ENCODE measurements at regions not wholly inside any gene's neighbourhood (a gene's known extent, or its start where the extent isn't known, plus 50 kb on each side); places are given as distances from the start of the nearest gene placed in this dataset.

GRCh38 chr6:147735924-147736323 is 227.4 kb downstream of the SAMD5 start:
- H3K36me3 ChIP-seq (ENCODE audit: control insufficient read depth, insufficient read depth, low read length), result no peaks in the 10 kb centered on the region
- no peaks in the 10 kb centered on the region for H3K27me3 ChIP-seq (ENCODE audit: control insufficient read depth, insufficient read depth, low read length)
- DNase-seq (no peak), ATAC-seq (no peak)
- H3K9me3 ChIP-seq (ENCODE audit: control insufficient read depth, insufficient read depth, low read length), result no peaks in the 10 kb centered on the region
- H3K27ac Mint-ChIP-seq, result no peak overlapping the region
- H3K4me3 Mint-ChIP-seq, result no peak overlapping the region
- peaks cover 0 to 4% of the 10 kb centered on the region in 2 donors for H3K9me3 Mint-ChIP-seq
- no peak overlapping the region for H3K27ac ChIP-seq (ENCODE audit: low read length)
- no peaks in the 10 kb centered on the region for H3K4me1 Mint-ChIP-seq
- no peaks in the 10 kb centered on the region for H3K36me3 Mint-ChIP-seq
- WGBS (ENCODE audit: insufficient coverage), result 64% methylated on average over 2 of the region's 3 CpGs
- TF ChIP-seq CTCF (IDR thresholded peaks at IDR 0.05), result no peak
- H3K27me3 Mint-ChIP-seq (ENCODE audit: low read depth in 2 of 2), result no peaks in the 10 kb centered on the region
- intact Hi-C loops (cut with micrococcal nuclease), result no loop called here
- H3K4me3 ChIP-seq (ENCODE audit: low read length), result no peak overlapping the region
- no peaks in the 10 kb centered on the region for H3K4me1 ChIP-seq (ENCODE audit: control insufficient read depth, insufficient read depth, low read length)

GRCh38 chr6:147737115-147737514 is 228.6 kb downstream of the SAMD5 start:
- H3K27me3 ChIP-seq (ENCODE audit: control insufficient read depth, insufficient read depth, low read length), result no peaks in the 10 kb centered on the region
- H3K4me3 Mint-ChIP-seq, result no peak overlapping the region
- no peak overlapping the region for H3K27ac ChIP-seq (ENCODE audit: low read length)
- no peaks in the 10 kb centered on the region for H3K9me3 ChIP-seq (ENCODE audit: control insufficient read depth, insufficient read depth, low read length)
- no peak for ATAC-seq
- H3K9me3 Mint-ChIP-seq, result peaks cover 0 to 2% of the 10 kb centered on the region in 2 donors
- H3K36me3 Mint-ChIP-seq, result no peaks in the 10 kb centered on the region
- H3K27ac Mint-ChIP-seq, result no peak overlapping the region
- 60% methylated on average over 4 of the region's 5 CpGs for WGBS (ENCODE audit: insufficient coverage)
- H3K4me1 ChIP-seq (ENCODE audit: control insufficient read depth, insufficient read depth, low read length), result no peaks in the 10 kb centered on the region
- no peaks in the 10 kb centered on the region for H3K4me1 Mint-ChIP-seq
- H3K27me3 Mint-ChIP-seq (ENCODE audit: low read depth in 2 of 2), result no peaks in the 10 kb centered on the region
- no peak overlapping the region for H3K4me3 ChIP-seq (ENCODE audit: low read length)
- no peak for DNase-seq
- intact Hi-C loops (cut with micrococcal nuclease), result no loop called here
- no peaks in the 10 kb centered on the region for H3K36me3 ChIP-seq (ENCODE audit: control insufficient read depth, insufficient read depth, low read length)
- TF ChIP-seq CTCF (IDR thresholded peaks at IDR 0.05), result no peak

GRCh38 chr6:147738099-147738498 is 229.6 kb downstream of the SAMD5 start:
- Mint-ChIP-seq H3K36me3 (no peaks in the 10 kb centered on the region), H3K9me3 (peaks cover 0 to 2% of the 10 kb centered on the region in 2 donors), H3K27me3 (ENCODE audit: low read depth in 2 of 2) (no peaks in the 10 kb centered on the region), H3K4me1 (no peaks in the 10 kb centered on the region), H3K4me3 (no peak overlapping the region), H3K27ac (no peak overlapping the region)
- 81% methylated on average over 8 of the region's 8 CpGs for WGBS (ENCODE audit: insufficient coverage)
- Histone ChIP-seq H3K4me1 (ENCODE audit: control insufficient read depth, insufficient read depth, low read length) (no peaks in the 10 kb centered on the region), H3K36me3 (ENCODE audit: control insufficient read depth, insufficient read depth, low read length) (no peaks in the 10 kb centered on the region), H3K9me3 (ENCODE audit: control insufficient read depth, insufficient read depth, low read length) (no peaks in the 10 kb centered on the region), H3K27ac (ENCODE audit: low read length) (no peak overlapping the region), H3K4me3 (ENCODE audit: low read length) (no peak overlapping the region), H3K27me3 (ENCODE audit: control insufficient read depth, insufficient read depth, low read length) (no peaks in the 10 kb centered on the region)
- intact Hi-C loops (cut with micrococcal nuclease), result no loop called here
- DNase-seq (no peak), ATAC-seq (no peak)
- TF ChIP-seq CTCF (IDR thresholded peaks at IDR 0.05), result no peak

DNA sequence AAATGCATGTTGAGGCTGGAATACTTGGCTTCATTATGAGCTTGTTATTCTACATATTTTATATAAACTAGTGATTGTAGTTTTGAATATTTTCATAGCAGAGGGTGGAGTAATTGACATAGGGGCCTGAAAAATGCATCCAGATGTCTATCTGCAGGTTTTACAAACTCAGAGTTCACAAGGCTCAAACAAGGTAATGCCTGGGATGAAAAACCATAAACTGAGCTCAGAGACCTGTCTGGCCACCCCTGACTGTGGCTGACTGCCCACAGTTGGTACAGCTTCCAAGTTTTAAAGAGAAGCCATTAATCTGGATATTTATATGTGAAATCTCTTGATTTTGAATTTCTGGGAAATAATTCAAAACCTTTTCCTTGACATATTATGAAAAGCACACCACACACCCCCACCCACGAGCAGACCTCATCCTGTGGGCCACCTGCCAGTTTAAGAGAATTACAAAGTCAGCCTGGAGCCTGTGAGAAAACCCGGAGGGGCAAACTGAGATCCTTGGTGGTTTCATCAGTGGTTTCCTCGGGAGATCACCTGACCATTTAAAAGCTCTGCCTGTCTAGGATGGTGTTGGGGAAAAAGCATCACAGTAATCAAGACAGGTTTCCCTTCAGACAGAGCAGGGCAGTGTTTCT is 230.1 kb downstream of the SAMD5 start:
- no peak for TF ChIP-seq CTCF (IDR thresholded peaks at IDR 0.05)
- DNase-seq, result no peak
- Histone ChIP-seq H3K4me3 (ENCODE audit: low read length) (no peak overlapping the region), H3K27ac (ENCODE audit: low read length) (no peak overlapping the region), H3K27me3 (ENCODE audit: control insufficient read depth, insufficient read depth, low read length) (no peaks in the 10 kb centered on the region), H3K36me3 (ENCODE audit: control insufficient read depth, insufficient read depth, low read length) (no peaks in the 10 kb centered on the region), H3K4me1 (ENCODE audit: control insufficient read depth, insufficient read depth, low read length) (no peaks in the 10 kb centered on the region), H3K9me3 (ENCODE audit: control insufficient read depth, insufficient read depth, low read length) (no peaks in the 10 kb centered on the region)
- no peak for ATAC-seq
- no peaks in the 10 kb centered on the region for H3K36me3 Mint-ChIP-seq
- H3K4me1 Mint-ChIP-seq, result no peaks in the 10 kb centered on the region
- 0% methylated on average over 3 of the region's 3 CpGs for WGBS (ENCODE audit: insufficient coverage)
- intact Hi-C loops (cut with micrococcal nuclease), result no loop called here
- H3K27me3 Mint-ChIP-seq (ENCODE audit: low read depth in 2 of 2), result no peaks in the 10 kb centered on the region
- H3K4me3 Mint-ChIP-seq, result no peak overlapping the region
- H3K27ac Mint-ChIP-seq, result no peak overlapping the region
- H3K9me3 Mint-ChIP-seq, result peaks cover 0 to 2% of the 10 kb centered on the region in 2 donors
